ENCODE measurements at regions not wholly inside any gene's neighbourhood (a gene's known extent, or its start where the extent isn't known, plus 50 kb on each side); places are given as distances from the start of the nearest gene placed in this dataset.

DNA sequence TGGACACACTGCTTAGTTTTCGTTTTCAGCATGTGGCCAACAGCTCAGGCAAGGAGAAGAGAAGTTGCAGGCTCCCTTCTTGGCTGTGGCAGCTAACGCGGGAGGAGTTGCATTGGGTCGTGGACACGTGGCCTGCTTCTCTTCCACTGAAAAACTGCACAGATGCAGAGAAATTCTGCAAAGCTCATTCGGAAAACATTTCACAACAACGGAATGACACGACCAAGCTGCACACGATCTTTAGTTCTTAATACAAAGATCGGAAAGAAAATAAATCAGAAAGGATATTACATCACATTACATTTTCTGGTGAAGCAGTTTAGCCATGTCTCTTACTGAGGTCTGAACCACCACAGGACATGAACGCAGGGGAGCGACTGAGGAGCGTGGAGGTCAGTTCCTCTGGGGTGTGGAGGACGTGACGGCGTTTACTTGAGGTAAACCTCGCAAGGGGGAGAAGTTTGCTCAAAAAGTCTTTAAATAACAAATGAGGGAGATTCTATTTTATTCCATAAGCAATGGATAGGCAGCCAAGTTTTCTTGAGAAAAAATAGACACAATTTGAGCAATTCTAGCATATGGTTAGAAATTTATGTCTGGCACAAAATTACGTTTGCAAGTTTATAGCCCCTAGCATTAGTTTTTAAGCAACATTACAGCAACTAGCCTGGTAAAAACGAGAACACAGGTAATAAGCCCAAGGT is 178.3 kb downstream of the THBS2 start:
- TF ChIP-seq, protein P1, sequence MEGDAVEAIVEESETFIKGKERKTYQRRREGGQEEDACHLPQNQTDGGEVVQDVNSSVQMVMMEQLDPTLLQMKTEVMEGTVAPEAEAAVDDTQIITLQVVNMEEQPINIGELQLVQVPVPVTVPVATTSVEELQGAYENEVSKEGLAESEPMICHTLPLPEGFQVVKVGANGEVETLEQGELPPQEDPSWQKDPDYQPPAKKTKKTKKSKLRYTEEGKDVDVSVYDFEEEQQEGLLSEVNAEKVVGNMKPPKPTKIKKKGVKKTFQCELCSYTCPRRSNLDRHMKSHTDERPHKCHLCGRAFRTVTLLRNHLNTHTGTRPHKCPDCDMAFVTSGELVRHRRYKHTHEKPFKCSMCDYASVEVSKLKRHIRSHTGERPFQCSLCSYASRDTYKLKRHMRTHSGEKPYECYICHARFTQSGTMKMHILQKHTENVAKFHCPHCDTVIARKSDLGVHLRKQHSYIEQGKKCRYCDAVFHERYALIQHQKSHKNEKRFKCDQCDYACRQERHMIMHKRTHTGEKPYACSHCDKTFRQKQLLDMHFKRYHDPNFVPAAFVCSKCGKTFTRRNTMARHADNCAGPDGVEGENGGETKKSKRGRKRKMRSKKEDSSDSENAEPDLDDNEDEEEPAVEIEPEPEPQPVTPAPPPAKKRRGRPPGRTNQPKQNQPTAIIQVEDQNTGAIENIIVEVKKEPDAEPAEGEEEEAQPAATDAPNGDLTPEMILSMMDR (IDR thresholded peaks at IDR 0.05) = no peak
- no peak for TF ChIP-seq POLR2A (IDR thresholded peaks at IDR 0.05)
